ENCODE measurements at regions not wholly inside any gene's neighbourhood (a gene's known extent, or its start where the extent isn't known, plus 50 kb on each side); places are given as distances from the start of the nearest gene placed in this dataset.

GRCh38 chr12:75742048-75742447 lies 230.6 kb upstream of the KRR1 start:
- TF ChIP-seq CTCF (IDR thresholded peaks at IDR 0.05): no peak
- no peak for TF ChIP-seq EZH2 (IDR thresholded peaks at IDR 0.05)
- TF ChIP-seq EZH2phosphoT487 (IDR thresholded peaks at IDR 0.05): no peak
